Endothelial cell (in vitro differentiated cells): ENCODE measurements at regions not wholly inside any gene's neighbourhood (a gene's known extent, or its start where the extent isn't known, plus 50 kb on each side); places are given as distances from the start of the nearest gene placed in this dataset.

Source experiments
- DNase-seq: peaks from one replicate; pipeline ENCODE4 v3.0.0; 2021; ENCODE audit warnings: low spot score
- H3K27ac Mint-ChIP-seq: one replicate; pipeline ENCODE4 v1.8.0; 2021; ENCODE audit warnings: mixed read lengths, inconsistent platforms; ENCODE audit not compliant: unreplicated experiment
- H3K27me3 Mint-ChIP-seq: one replicate; pipeline ENCODE4 v1.8.0; 2021; ENCODE audit warnings: mild to moderate bottlenecking, moderate library complexity, mixed read lengths, inconsistent platforms; ENCODE audit not compliant: unreplicated experiment
- H3K36me3 Mint-ChIP-seq: one replicate; pipeline ENCODE4 v1.8.0; 2021; ENCODE audit warnings: mild to moderate bottlenecking, low read depth, mixed read lengths, inconsistent platforms; ENCODE audit not compliant: unreplicated experiment
- H3K4me1 Mint-ChIP-seq: one replicate; pipeline ENCODE4 v1.8.0; 2021; ENCODE audit warnings: mild to moderate bottlenecking, mixed read lengths, inconsistent platforms; ENCODE audit not compliant: unreplicated experiment
- H3K4me3 Mint-ChIP-seq: one replicate; pipeline ENCODE4 v1.8.0; 2021; ENCODE audit warnings: mild to moderate bottlenecking, mixed read lengths, inconsistent platforms; ENCODE audit not compliant: unreplicated experiment
- H3K9me3 Mint-ChIP-seq: one replicate; pipeline ENCODE4 v1.8.0; 2021; ENCODE audit warnings: mixed read lengths, inconsistent platforms; ENCODE audit not compliant: unreplicated experiment
- CTCF ChIP-seq: fragments of 200-600 bp; sonication (generic); IDR thresholded peaks from one replicate; pipeline ENCODE4 v1.5.0; 2021; ENCODE audit warnings: antibody characterized with exemption; ENCODE audit not compliant: unreplicated experiment

GRCh38 chr2:20567159-20567925 lies 83.6 kb downstream of the HS1BP3 start:
- Mint-ChIP-seq H3K4me3 (peak overlapping the region; percentile 71), H3K36me3 (peaks cover 4% of the 10 kb centered on the region), H3K4me1 (peaks cover 56% of the 10 kb centered on the region), H3K9me3 (no peaks in the 10 kb centered on the region), H3K27me3 (peaks cover 18% of the 10 kb centered on the region), H3K27ac (peak overlapping the region; percentile 99)
- TF ChIP-seq CTCF = no peak
- no peak for DNase-seq
